Loucy (cell line): ENCODE measurements at regions not wholly inside any gene's neighbourhood (a gene's known extent, or its start where the extent isn't known, plus 50 kb on each side); places are given as distances from the start of the nearest gene placed in this dataset.

Experiments used
- H2AFZ ChIP-seq: fragments of 200-600 bp; sonication (generic); 2 replicates; pipeline ENCODE4 v1.6.0; 2016; ENCODE audit warnings: antibody characterized with exemption, mild to moderate bottlenecking, low read length, moderate library complexity
- H3F3A ChIP-seq: fragments of 200-600 bp; 2 replicates; pipeline ENCODE4 v1.6.0; 2016; ENCODE audit warnings: antibody characterized with exemption, low read depth, mild to moderate bottlenecking
- H3K27me3 ChIP-seq: fragments of 200-600 bp; sonication (generic); 2 replicates; pipeline ENCODE4 v1.6.1; 2014; ENCODE audit warnings: low read length, mild to moderate bottlenecking; ENCODE audit not compliant: insufficient read depth, poor library complexity, severe bottlenecking
- H3K36me3 ChIP-seq: fragments of 200-600 bp; sonication (generic); 2 replicates; pipeline ENCODE4 v1.6.1; 2016; ENCODE audit warnings: low read length; ENCODE audit not compliant: insufficient read depth
- H3K4me1 ChIP-seq: fragments of 200-600 bp; sonication (generic); 2 replicates; pipeline ENCODE4 v1.5.1; 2014; ENCODE audit warnings: low read length, mild to moderate bottlenecking; ENCODE audit not compliant: insufficient read depth, poor library complexity, severe bottlenecking
- H3K4me2 ChIP-seq: fragments of 200-600 bp; sonication (generic); 2 replicates; pipeline ENCODE4 v1.6.0; 2014; ENCODE audit warnings: antibody characterized with exemption, low read length, low read depth, mild to moderate bottlenecking; ENCODE audit not compliant: poor library complexity, severe bottlenecking
- H3K4me3 ChIP-seq: fragments of 200-600 bp; sonication (generic); 2 replicates; pipeline ENCODE4 v1.5.1; 2014; ENCODE audit warnings: low read length, mild to moderate bottlenecking, mixed read lengths; ENCODE audit not compliant: poor library complexity, severe bottlenecking
- H3K79me2 ChIP-seq: fragments of 200-600 bp; sonication (generic); 2 replicates; pipeline ENCODE4 v1.6.1; 2014; ENCODE audit warnings: low read length; ENCODE audit not compliant: insufficient read depth
- H3K9ac ChIP-seq: fragments of 200-600 bp; sonication (generic); 2 replicates; pipeline ENCODE4 v1.6.0; 2014; ENCODE audit warnings: mild to moderate bottlenecking, low read depth, low read length, moderate library complexity; ENCODE audit not compliant: poor library complexity, severe bottlenecking
- H3K9me2 ChIP-seq: fragments of 200-600 bp; sonication (generic); replicated peaks from 2 replicates; pipeline ENCODE4 v1.6.1; 2016; ENCODE audit warnings: low read depth, low read length, mixed read lengths
- H3K9me3 ChIP-seq: fragments of 200-600 bp; sonication (generic); 2 replicates; pipeline ENCODE4 v1.6.1; 2014; ENCODE audit warnings: mild to moderate bottlenecking, antibody characterized with exemption, low read length, low read depth; ENCODE audit not compliant: insufficient read depth
- H4K20me1 ChIP-seq: fragments of 200-600 bp; sonication (generic); 2 replicates; pipeline ENCODE4 v1.6.0; 2014; ENCODE audit warnings: antibody characterized with exemption, low read length, mild to moderate bottlenecking; ENCODE audit not compliant: insufficient read depth, poor library complexity, severe bottlenecking
- CTCF ChIP-seq: fragments of 200-600 bp; sonication (generic); conservative IDR thresholded peaks from 2 replicates; pipeline ENCODE4 v1.5.1; 2014; ENCODE audit warnings: mild to moderate bottlenecking, antibody characterized with exemption, low read length
- EZH2phosphoT487 ChIP-seq: fragments of 200-600 bp; IDR thresholded peaks from 2 replicates; pipeline ENCODE4 v1.6.1; 2018; ENCODE audit warnings: antibody characterized with exemption, mild to moderate bottlenecking, moderate library complexity, borderline replicate concordance

- Histone ChIP-seq H3K9ac (no peak overlapping the region), H3K36me3 (no peaks in the 10 kb centered on the region), H3F3A (no peaks in the 10 kb centered on the region), H3K4me3 (no peak overlapping the region), H3K4me2 (no peak overlapping the region), H3K9me2 (no peaks in the 10 kb centered on the region), H3K27me3 (no peaks in the 10 kb centered on the region), H4K20me1 (no peaks in the 10 kb centered on the region), H3K9me3 (no peaks in the 10 kb centered on the region), H2AFZ (no peak overlapping the region), H3K4me1 (no peaks in the 10 kb centered on the region), H3K79me2 (no peaks in the 10 kb centered on the region)
- no peak for TF ChIP-seq EZH2phosphoT487
- no peak for TF ChIP-seq CTCF
Observed at GRCh38 chr13:40113643-40114304, 458.3 kb downstream of the COG6 start.

- Histone ChIP-seq H3F3A (no peaks in the 10 kb centered on the region), H3K27me3 (no peaks in the 10 kb centered on the region), H3K9ac (no peak overlapping the region), H3K9me3 (no peaks in the 10 kb centered on the region), H3K9me2 (no peaks in the 10 kb centered on the region), H4K20me1 (no peaks in the 10 kb centered on the region), H2AFZ (no peak overlapping the region), H3K79me2 (no peaks in the 10 kb centered on the region), H3K36me3 (no peaks in the 10 kb centered on the region), H3K4me1 (no peaks in the 10 kb centered on the region), H3K4me2 (no peak overlapping the region), H3K4me3 (no peak overlapping the region)
- TF ChIP-seq CTCF (no peak), EZH2phosphoT487 (no peak)
Observed at GRCh38 chr13:40114305-40114896, 458.9 kb downstream of the COG6 start.

GRCh38 chr13:40115426-40115825 lies 460.0 kb downstream of the COG6 start:
- Histone ChIP-seq H3K4me2 (no peak overlapping the region), H2AFZ (no peak overlapping the region)
- TF ChIP-seq CTCF (no peak), EZH2phosphoT487 (no peak)

More at GRCh38 chr13:40115426-40115825, 460.0 kb downstream of the COG6 start:
- Histone ChIP-seq H3K36me3 (no peaks in the 10 kb centered on the region), H3K9ac (no peak overlapping the region), H3K9me2 (no peaks in the 10 kb centered on the region), H3K4me1 (no peaks in the 10 kb centered on the region), H3K4me3 (no peak overlapping the region), H3K9me3 (no peaks in the 10 kb centered on the region), H3F3A (no peaks in the 10 kb centered on the region), H3K27me3 (no peaks in the 10 kb centered on the region), H3K79me2 (no peaks in the 10 kb centered on the region), H4K20me1 (no peaks in the 10 kb centered on the region)
